GM12875 (cell line): ENCODE measurements at regions not wholly inside any gene's neighbourhood (a gene's known extent, or its start where the extent isn't known, plus 50 kb on each side); places are given as distances from the start of the nearest gene placed in this dataset.
"Not testable (repeated sequence)": the region's sequence is repeated elsewhere in the genome, so short reads cannot be mapped to it uniquely, and the experiment has no call there.

Source experiments
- H3K4me3 ChIP-seq: one replicate; pipeline ENCODE4 v1.5.1; 2011; ENCODE audit warnings: low read depth, low read length, control low read depth
- TF ChIP-seq, protein P1 (sequence below): IDR thresholded peaks from 2 replicates; pipeline ENCODE4 v1.5.1; 2011; ENCODE audit warnings: low read depth, mild to moderate bottlenecking, control low read depth, inconsistent platforms, low read length, moderate library complexity, borderline replicate concordance; ENCODE audit not compliant: insufficient read depth

DNA sequence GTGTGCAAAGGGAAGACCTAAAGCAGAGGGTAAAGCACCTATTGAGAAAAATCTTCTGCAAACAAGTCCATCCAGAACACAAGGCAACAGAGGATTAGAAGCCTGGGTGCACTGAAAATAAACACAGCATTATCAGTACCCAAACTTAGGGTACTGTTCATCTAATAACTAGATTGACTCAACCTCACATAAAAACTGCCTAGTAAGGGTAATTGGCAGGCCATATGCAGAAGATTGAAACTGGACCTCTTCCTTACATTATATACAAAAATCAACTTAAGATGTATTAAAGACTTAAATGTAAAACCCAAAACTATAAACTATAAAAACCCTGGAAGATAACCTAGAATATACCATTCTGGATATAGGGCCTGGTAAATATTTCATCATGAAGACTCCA lies 91.2 kb upstream of the SIRPG start:
- TF ChIP-seq, protein P1, sequence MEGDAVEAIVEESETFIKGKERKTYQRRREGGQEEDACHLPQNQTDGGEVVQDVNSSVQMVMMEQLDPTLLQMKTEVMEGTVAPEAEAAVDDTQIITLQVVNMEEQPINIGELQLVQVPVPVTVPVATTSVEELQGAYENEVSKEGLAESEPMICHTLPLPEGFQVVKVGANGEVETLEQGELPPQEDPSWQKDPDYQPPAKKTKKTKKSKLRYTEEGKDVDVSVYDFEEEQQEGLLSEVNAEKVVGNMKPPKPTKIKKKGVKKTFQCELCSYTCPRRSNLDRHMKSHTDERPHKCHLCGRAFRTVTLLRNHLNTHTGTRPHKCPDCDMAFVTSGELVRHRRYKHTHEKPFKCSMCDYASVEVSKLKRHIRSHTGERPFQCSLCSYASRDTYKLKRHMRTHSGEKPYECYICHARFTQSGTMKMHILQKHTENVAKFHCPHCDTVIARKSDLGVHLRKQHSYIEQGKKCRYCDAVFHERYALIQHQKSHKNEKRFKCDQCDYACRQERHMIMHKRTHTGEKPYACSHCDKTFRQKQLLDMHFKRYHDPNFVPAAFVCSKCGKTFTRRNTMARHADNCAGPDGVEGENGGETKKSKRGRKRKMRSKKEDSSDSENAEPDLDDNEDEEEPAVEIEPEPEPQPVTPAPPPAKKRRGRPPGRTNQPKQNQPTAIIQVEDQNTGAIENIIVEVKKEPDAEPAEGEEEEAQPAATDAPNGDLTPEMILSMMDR: no peak
- no peak overlapping the region for H3K4me3 ChIP-seq

DNA sequence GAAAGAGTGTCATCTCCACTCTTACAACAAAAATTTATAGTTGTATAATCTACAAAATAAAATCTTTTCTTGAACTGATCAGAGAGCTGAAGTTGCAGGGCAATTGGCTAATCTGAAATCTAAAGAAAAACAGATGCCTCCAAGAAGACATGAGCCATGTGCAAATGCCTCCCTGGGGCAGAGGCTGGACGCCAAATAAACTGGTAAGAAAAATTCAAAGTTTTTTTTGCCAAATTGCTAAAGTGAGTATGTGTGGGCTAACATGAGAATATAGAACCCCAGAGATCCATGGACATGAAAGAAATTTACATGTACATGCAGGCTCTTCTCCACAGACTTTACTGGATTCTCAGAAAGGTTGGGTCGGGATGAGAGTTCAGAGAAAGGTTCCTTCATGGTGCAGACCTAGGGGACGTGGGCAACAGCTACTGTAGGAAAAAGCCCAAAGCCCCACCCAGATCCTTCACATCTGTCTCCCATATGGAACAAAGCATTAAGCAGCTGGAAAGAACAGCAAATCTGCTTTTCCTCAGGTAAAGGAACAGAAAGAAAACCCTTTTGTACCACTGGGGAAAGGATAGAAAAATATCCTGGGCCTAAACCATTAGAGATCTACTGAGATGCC lies 90.5 kb upstream of the SIRPG start:
- H3K4me3 ChIP-seq: no peak overlapping the region
- TF ChIP-seq, protein P1: no peak

DNA sequence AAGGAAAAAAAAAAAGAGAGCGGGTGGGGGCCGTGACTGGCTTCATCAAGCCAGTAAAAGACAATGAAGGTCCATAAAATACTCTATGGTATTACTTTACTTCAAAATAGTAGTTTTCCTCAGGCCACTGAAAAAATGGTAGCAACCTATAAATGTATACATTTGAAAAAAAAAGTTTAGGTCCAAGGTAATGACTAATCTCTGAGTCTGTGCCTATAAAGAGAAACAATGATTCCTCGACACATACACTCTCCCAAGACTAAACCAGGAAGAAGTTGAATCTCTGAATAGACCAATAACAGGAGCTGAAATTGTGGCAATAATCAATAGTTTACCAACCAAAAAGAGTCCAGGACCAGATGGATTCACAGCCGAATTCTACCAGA lies 84.5 kb upstream of the SIRPG start:
- H3K4me3 ChIP-seq: not testable (repeated sequence)

DNA sequence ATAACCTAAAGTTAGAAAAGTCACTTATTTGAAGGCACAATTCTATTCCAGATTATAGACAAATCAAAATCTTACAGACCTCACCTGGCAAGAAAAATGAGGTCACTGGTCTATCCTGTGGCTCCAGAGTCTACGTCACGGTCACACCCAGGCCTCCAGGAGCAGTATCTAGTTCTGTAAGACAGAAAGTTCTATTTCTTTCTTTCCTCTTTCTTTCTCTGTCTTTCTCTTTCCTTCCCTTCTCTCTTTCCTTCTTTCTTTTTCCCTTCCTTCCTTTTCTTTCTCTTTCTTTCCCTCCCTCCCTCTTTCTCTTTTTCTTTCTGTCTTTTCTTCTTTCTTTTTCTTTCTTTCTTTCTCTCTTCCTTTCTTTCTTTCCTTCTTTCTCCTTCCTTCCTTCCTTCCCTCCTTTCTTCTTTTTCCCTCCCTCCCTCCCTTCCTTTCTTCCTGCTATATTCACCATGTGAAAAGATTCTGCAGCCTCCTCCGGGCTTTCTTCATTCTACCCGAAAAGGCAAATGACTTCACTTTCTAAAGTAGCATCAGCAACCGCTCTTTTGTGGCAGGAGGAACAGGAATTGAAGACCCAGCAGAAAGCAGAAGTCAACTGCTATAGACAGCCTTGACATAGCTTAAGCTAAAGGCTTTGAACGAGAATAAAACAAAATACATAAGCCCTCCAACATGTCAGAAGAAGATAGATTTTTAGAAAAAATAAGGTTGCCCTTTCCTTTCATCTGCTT lies 83.9 kb upstream of the SIRPG start:
- no peak overlapping the region for H3K4me3 ChIP-seq

DNA sequence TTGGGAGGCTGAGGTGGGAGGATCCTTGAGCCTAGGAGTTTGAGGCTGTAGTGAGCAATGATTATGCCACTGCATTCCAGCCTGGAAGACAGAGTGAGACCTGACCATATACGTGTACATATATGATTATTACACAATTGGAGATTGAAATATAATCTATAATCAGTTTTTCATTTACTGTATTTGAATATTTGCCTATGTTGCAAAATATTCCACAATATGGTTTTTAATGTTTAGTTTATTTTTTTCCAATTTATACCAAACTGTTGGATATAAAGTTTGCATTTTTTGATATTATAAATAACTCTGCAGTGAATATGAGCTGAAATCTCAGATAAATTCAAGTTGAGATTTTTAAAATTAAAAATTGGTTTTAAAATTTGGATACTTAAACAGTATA lies 79.6 kb upstream of the SIRPG start:
- TF ChIP-seq, protein P1: no peak
- no peak overlapping the region for H3K4me3 ChIP-seq

More for the DNA sequence above, 83.9 kb upstream of the SIRPG start:
- TF ChIP-seq, protein P1: no peak

DNA sequence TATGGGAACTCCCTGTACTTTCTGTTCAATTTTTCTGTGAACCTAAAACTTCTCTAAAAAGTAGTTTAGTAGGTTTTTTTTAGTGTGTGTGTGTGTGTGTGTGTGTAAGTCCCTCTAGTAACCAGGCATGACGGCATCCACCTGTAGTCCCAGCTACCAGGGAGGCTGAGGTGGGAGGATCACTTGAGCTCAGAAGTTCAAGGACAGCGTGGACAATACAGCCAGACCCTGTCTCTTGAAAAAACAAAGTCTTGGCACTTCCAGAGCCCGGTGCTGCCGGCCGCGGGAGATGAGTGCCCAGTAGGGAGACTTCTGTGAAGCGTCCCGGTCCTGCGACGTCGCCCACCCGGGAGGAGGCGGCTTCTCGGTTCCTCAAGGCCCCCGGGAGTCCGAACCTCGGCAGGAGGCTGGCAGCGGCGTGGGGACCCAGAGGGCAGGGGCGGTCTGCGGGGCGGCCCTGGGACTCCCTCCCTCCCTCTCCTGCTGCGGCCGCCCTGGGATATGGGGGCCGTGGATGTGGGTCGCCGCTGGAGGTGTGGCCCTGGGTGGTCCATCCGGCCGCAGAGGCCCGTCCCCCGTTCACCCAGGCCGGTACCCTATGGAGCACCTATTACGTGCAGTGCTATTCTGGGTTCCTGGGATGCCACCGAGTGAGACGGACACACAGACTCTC lies 78.0 kb upstream of the SIRPG start:
- TF ChIP-seq, protein P1: no peak
- no peak overlapping the region for H3K4me3 ChIP-seq

DNA sequence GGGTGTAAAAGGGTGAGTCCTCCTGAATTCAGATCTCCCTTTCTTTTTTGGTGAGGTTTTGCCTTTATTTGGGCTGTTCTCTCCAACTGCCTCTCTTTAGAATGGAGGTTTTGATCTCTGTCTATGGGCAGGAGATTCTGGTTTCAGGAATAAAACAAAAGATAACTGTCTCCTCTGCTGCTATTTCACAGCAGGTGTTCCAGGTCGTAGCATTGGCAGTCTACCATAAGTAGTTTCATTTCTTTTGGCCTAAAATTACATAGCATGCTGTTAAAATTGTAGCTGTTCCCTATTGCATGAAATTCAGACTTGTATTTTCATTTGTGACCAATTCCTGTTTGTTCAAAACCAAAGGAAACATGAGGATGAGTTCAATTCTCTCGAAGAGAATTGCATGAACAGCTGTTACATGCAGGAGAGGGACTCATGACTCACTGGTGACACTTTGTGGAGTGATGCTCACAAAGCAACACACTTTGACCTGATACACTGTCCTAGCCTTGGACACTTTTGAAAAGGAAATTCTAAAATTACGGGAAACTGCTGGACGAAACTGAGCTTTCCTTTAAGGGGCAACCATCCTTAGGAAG lies 76.8 kb upstream of the SIRPG start:
- H3K4me3 ChIP-seq: no peak overlapping the region
- TF ChIP-seq, protein P1: peak; percentile 39; the same call in 1 of the 2 replicates

DNA sequence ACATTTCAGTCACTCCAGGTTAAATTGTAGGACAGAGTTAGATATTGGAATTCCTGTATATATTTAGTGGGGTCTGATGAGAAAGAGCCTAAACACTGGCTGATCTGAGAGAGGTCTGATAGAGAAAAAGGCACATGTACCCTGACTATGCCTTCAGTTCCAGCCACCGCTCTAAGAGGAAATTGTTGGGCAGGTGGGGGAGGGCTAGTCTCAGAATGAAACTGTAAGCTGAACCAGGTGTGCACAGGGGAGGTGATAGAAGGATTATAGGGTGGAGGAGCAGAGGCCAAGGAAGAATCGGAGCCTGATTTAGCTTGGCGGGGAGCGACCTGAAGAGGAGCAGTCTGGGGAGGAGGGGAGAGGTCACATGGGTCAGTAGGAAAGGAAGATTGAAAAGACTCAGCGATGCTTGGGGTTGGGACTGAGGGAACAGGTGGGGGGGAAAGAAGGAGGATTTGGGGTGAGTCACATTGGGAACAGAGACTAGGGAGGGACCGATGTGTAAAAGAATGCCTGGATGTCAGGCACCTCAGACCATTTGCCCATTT lies 74.3 kb upstream of the SIRPG start:
- H3K4me3 ChIP-seq: not testable (repeated sequence)

DNA sequence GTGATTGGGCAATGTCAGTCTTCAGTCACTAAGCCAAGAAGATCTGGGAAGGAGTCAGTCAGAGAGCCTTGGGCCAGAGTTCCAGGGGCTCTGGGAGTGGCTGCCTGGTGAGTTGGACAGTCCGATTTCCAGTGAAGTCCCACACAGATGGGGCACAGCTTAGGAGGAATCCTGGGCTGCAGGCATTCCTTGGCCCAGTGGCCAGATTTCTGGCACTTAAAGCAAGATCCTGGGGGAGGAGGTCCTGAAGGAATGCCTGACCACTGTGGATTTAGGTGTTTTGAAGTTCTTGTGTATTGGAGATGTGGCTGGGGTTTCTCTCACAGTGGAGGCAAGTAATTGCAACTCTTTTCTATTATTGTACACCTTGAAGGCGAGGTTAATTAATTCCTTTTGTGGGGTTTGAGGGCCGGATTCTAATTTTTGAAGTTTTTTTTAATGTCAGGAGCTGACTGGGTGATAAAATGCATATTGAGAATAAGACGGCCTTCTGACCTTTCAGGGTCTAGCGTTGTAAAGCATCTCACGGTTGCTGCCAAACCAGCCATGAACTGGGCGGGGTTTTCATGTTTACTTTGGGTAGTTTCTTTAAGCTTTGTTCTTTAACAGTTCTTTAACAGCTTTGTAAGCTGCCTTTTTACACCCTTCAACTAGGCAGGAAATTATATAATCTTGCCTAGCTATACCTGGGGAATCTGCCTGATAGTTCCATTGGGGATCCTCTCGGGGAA lies 73.6 kb upstream of the SIRPG start:
- not testable (repeated sequence) for H3K4me3 ChIP-seq

DNA sequence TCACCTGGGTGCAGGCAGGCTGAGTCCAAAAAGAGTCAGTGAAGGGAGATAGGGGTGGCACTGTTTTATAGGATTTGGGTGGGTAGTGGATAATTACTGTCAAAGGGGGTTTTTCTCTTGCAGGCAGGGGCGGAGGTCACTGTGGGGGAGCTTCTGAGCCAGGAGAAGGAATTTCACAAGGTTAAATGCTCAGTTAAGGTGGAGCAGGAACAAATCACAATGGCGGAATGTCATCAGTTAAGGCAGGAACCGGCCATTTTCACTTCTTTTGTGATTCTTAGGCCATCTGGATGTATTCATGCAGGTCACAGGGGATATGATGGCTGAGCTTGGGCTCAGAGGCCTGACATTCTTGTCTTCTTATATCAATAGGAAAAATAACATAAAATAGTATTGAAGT lies 69.7 kb upstream of the SIRPG start:
- not testable (repeated sequence) for H3K4me3 ChIP-seq
